Neural crest cell (in vitro differentiated cells): ENCODE measurements at regions not wholly inside any gene's neighbourhood (a gene's known extent, or its start where the extent isn't known, plus 50 kb on each side); places are given as distances from the start of the nearest gene placed in this dataset.

Source experiments
- DNase-seq: peaks from one replicate; pipeline ENCODE4 v3.0.0; 2021; ENCODE audit warnings: low read depth, mixed read lengths, low spot score
- H3K27ac Mint-ChIP-seq: one replicate; pipeline ENCODE4 v1.8.0; 2021; ENCODE audit warnings: mild to moderate bottlenecking, mixed read lengths; ENCODE audit not compliant: unreplicated experiment
- H3K27me3 Mint-ChIP-seq: 2 replicates; pipeline ENCODE4 v1.8.0; 2021; ENCODE audit warnings: low read depth, mild to moderate bottlenecking, mixed read lengths
- H3K36me3 Mint-ChIP-seq: 2 replicates; pipeline ENCODE4 v1.8.0; 2021; ENCODE audit warnings: low read depth, mild to moderate bottlenecking, mixed read lengths
- H3K4me1 Mint-ChIP-seq: 2 replicates; pipeline ENCODE4 v1.8.0; 2021; ENCODE audit warnings: mixed read lengths
- H3K4me3 Mint-ChIP-seq: one replicate; pipeline ENCODE4 v1.8.0; 2021; ENCODE audit warnings: mild to moderate bottlenecking, mixed read lengths
- H3K9me3 Mint-ChIP-seq: 2 replicates; pipeline ENCODE4 v1.8.0; 2021; ENCODE audit warnings: mixed read lengths
- TF ChIP-seq, protein P1 (sequence below): fragments of 200-600 bp; sonication (generic); conservative IDR thresholded peaks from 2 replicates; pipeline ENCODE4 v1.5.0; 2021; ENCODE audit warnings: antibody characterized with exemption, mild to moderate bottlenecking

DNA sequence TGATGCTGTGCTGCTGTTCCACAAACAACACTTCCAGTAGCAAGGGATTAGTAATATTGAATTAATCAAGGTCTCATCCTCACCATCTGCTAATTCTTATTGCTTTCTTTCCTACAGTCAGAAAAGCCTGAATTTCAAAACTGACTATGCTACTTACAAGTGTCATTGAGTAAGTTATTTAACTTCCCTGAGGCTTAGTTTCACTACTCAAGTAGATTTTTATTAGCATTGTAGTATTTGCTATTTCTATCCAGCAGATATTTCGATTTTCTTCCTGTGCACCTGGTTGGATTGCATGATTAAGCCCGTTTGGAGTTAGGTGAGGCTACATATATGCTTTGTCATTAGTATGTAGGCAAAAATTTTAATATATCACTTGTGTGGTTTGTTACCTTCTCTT, 591.5 kb downstream of the TRHDE start:
- TF ChIP-seq, protein P1, sequence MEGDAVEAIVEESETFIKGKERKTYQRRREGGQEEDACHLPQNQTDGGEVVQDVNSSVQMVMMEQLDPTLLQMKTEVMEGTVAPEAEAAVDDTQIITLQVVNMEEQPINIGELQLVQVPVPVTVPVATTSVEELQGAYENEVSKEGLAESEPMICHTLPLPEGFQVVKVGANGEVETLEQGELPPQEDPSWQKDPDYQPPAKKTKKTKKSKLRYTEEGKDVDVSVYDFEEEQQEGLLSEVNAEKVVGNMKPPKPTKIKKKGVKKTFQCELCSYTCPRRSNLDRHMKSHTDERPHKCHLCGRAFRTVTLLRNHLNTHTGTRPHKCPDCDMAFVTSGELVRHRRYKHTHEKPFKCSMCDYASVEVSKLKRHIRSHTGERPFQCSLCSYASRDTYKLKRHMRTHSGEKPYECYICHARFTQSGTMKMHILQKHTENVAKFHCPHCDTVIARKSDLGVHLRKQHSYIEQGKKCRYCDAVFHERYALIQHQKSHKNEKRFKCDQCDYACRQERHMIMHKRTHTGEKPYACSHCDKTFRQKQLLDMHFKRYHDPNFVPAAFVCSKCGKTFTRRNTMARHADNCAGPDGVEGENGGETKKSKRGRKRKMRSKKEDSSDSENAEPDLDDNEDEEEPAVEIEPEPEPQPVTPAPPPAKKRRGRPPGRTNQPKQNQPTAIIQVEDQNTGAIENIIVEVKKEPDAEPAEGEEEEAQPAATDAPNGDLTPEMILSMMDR = no peak
- H3K27ac Mint-ChIP-seq = no peak overlapping the region
- H3K27me3 Mint-ChIP-seq = no peaks in the 10 kb centered on the region
- no peaks in the 10 kb centered on the region for H3K4me1 Mint-ChIP-seq
- DNase-seq = no peak
- H3K4me3 Mint-ChIP-seq = no peak overlapping the region
- no peaks in the 10 kb centered on the region for H3K36me3 Mint-ChIP-seq
- peaks cover 2% of the 10 kb centered on the region for H3K9me3 Mint-ChIP-seq

DNA sequence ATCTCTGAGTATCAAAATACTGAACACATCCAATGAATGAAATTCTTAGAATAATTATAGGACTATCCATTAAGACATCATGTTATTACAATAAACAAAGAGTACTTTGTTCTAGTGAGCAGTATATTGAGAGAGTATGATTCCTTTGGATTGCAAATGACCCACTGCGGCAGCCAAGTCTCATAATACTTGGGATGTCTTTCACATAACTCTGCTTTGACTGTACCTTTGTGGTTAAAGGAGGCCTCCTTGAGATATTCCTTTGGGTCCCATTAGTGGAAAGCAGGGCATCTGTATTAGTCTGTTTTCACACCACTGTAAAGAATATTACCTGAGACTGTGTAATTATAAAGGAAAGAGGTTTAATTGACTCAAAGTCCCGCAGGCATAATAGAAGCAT, 593.8 kb downstream of the TRHDE start:
- Mint-ChIP-seq H3K4me3 (no peak overlapping the region), H3K27me3 (no peaks in the 10 kb centered on the region), H3K4me1 (no peaks in the 10 kb centered on the region), H3K36me3 (no peaks in the 10 kb centered on the region), H3K27ac (no peak overlapping the region), H3K9me3 (peaks cover under 1% of the 10 kb centered on the region)
- no peak for DNase-seq
- TF ChIP-seq, protein P1 = no peak

DNA sequence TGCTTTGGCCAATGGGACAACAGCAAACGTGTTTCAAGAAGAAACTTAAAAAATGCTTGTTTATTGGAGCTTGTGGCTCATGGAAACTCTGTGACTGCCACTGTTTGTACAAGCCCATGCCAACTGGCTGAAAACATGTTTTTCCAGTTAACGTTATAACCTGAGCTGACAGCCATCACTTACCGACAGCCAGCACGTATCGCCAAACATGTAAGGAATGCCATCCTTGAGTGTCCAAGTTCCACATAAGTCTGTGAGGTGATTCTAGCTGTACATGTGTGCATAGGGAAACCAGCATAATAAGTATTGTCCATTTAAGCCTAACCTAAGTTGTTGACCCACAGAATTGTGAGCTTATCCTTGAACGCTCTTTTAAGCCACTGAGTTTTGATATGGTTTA, 596.9 kb downstream of the TRHDE start:
- TF ChIP-seq, protein P1 = no peak
- Mint-ChIP-seq H3K4me3 (no peak overlapping the region), H3K27me3 (no peaks in the 10 kb centered on the region), H3K27ac (no peak overlapping the region), H3K4me1 (peaks cover 8% of the 10 kb centered on the region), H3K9me3 (peaks cover 5% of the 10 kb centered on the region), H3K36me3 (no peaks in the 10 kb centered on the region)
- no peak for DNase-seq

DNA sequence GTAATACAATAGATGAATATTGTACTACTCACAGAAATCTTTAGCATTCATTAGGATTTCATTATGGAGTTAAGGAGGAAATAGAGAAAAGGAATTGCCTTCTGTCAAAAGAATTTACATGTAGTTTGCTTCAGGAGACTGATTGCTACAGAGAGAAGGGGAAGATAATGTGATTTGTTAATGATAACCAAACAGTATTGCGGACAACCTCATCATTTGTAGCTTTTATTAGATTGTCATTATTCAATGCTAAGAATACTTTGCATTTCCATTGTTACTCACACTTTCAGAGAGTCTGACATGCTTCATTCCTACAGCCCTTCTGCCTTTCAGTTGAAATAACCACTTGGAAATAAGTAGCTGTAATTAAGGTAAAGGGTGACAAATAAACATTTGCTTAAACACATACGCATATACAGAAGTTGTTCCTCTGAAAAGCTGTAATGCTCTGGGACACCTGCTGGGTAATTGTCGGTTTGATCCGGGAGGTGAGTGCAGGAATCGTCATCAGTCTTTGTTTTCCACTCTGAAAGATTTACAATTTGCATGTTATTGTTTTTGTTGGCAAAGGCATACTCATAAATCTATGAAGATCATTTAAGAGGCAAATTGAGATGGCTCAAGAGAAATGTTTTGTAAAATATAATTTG, 600.2 kb downstream of the TRHDE start:
- H3K4me3 Mint-ChIP-seq = no peak overlapping the region

DNA sequence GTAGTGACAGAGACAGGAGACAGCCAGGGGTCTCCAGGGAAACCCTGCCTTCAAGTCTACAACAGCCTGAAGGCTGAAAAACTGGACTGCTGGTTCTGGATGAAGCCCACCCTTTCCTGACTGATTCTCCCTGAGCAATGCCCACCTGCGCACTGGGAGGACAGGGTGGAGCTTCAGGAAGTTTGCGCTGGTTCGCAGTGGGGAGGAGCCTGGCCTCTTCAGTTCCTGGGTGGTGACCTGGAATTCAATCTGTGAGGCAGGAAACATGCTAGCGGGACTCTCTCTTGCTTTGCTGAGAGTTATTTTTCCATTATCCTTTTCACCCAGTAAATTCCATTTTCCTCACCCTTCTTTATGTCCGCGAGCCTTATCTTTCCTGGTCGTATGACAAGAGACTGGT, 600.8 kb downstream of the TRHDE start:
- TF ChIP-seq, protein P1 = no peak
- H3K4me3 Mint-ChIP-seq = no peak overlapping the region
- H3K36me3 Mint-ChIP-seq = peaks cover 6% of the 10 kb centered on the region
- no peak for DNase-seq
- peaks cover 8% of the 10 kb centered on the region for H3K4me1 Mint-ChIP-seq
- no peak overlapping the region for H3K27ac Mint-ChIP-seq
- H3K27me3 Mint-ChIP-seq = no peaks in the 10 kb centered on the region
- H3K9me3 Mint-ChIP-seq = peaks cover 11% of the 10 kb centered on the region

More for the DNA sequence above, 600.2 kb downstream of the TRHDE start:
- TF ChIP-seq, protein P1 = no peak
- H3K27me3 Mint-ChIP-seq = no peaks in the 10 kb centered on the region
- no peak overlapping the region for H3K27ac Mint-ChIP-seq
- H3K9me3 Mint-ChIP-seq = peaks cover 11% of the 10 kb centered on the region
- DNase-seq = no peak
- H3K4me1 Mint-ChIP-seq = peaks cover 8% of the 10 kb centered on the region
- peaks cover 6% of the 10 kb centered on the region for H3K36me3 Mint-ChIP-seq
